Upper lobe of right lung (tissue), 1 donor: ENCODE measurements at regions not wholly inside any gene's neighbourhood (a gene's known extent, or its start where the extent isn't known, plus 50 kb on each side); places are given as distances from the start of the nearest gene placed in this dataset.
"Not testable (repeated sequence)": the region's sequence is repeated elsewhere in the genome, so short reads cannot be mapped to it uniquely, and the experiment has no call there.

Experiments used
- ATAC-seq: fragments of 200-7000 bp; cut with Tn5 transposase; one replicate; pipeline ENCODE4 v1.9.1; 2020; ENCODE audit warnings: mild to moderate bottlenecking, moderate library complexity
- DNase-seq: peaks from one replicate; pipeline ENCODE4 v3.0.0-alpha.2; 2020
- H3K27ac ChIP-seq: fragments of 200-600 bp; one replicate; pipeline ENCODE4 v1.8.0; 2022
- H3K27me3 ChIP-seq: fragments of 200-600 bp; one replicate; pipeline ENCODE4 v1.8.0; 2022; ENCODE audit warnings: mild to moderate bottlenecking
- H3K36me3 ChIP-seq: fragments of 200-600 bp; one replicate; pipeline ENCODE4 v1.8.0; 2022
- H3K4me1 ChIP-seq: fragments of 200-600 bp; one replicate; pipeline ENCODE4 v1.8.0; 2022
- H3K4me3 ChIP-seq: fragments of 200-600 bp; one replicate; pipeline ENCODE4 v1.8.0; 2022; ENCODE audit warnings: mild to moderate bottlenecking
- H3K9me3 ChIP-seq: fragments of 200-600 bp; one replicate; pipeline ENCODE4 v1.8.0; 2022
- CTCF ChIP-seq: fragments of 200-600 bp; IDR thresholded peaks from one replicate; pipeline ENCODE4 v1.8.0; 2022; ENCODE audit warnings: antibody characterized with exemption
- intact Hi-C: fragments of 100-400 bp; cut with DNase I; formaldehyde crosslinking; loops from one replicate; pipeline ENCODE4 v1.11.0; 2022
- donor health status: DM: no; HTN: yes; CAD: no; lungs with severe emphysema.

DNA sequence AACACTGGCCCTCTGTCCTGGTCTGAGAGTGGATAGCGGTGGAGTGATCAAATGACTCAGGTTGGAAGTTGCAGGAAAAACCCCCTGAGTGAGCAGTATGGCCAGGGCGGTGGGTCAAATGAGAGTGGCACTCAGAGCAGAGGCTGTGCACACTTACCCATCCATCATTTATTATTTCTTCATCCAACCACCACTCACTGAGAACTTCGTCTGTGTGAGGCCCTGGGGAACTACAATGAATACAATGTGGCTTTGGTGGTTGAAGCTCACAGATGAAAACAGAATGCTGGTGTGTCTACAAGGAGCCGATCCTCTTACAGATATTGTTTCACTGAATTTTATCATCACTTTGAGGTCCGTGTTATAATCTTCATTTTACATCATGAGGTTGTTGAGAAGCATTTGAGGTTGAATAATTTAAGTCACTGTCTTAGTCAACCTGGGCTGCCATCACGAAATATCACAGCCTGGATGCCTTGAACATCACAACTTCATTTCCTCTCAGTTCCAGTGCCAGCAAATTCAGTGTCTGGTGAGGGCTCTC, 73.4 kb upstream of the ID2 start:
- ATAC-seq, result no peak
- intact Hi-C loops, result no loop called here
- peak; percentile 27 for DNase-seq
- Histone ChIP-seq H3K4me3 (no peak overlapping the region), H3K27ac (no peak overlapping the region), H3K27me3 (no peaks in the 10 kb centered on the region), H3K9me3 (no peaks in the 10 kb centered on the region), H3K4me1 (no peaks in the 10 kb centered on the region), H3K36me3 (no peaks in the 10 kb centered on the region)
- no peak for TF ChIP-seq CTCF

DNA sequence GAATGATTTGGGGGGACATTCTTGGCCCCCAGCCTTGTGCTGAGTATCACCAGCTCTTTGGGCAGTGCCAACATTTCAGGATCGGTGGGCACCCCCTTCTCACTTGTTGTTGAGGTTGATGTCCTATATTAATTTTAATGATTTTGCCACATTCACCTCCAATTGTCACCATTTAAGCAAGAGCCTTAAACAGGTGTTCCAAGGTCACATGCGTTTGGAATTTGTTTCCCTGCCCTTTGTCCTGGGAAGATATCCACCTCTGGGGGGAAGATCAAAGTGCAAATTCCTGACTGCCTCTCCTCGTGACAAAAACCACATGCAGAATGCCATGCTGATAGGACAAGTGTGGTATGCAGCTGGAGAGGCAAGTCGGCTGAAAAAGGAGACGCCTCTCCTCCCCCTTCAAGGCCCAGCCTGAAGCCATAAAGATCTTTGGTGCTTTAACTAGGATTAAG, 72.5 kb upstream of the ID2 start:
- peak; percentile 13 for DNase-seq
- Histone ChIP-seq H3K4me3 (no peak overlapping the region), H3K36me3 (no peaks in the 10 kb centered on the region), H3K27ac (no peak overlapping the region), H3K9me3 (no peaks in the 10 kb centered on the region), H3K4me1 (no peaks in the 10 kb centered on the region), H3K27me3 (no peaks in the 10 kb centered on the region)
- intact Hi-C loops, result no loop called here
- ATAC-seq, result peak; percentile 40
- TF ChIP-seq CTCF, result no peak

DNA sequence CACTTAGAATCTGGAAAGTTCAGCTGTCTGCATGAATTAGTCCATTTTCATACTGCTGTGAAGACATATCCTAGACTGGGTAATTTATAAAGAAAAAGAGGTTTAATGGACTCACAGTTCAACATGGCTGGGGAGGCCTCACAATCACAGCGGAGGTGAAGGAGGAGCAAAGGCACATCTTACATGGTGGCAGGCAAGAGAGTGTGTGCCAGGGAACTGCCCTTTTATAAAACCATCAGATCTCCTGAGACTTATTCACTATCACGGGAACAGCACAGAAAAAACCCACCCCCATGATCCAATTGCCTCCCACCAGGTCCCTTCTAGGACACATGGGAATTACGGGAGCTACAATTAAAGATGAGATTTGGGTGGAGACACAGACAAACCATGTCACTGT, 71.1 kb upstream of the ID2 start:
- DNase-seq, H3K27me3 ChIP-seq, H3K36me3 ChIP-seq, H3K27ac ChIP-seq, intact Hi-C loops, H3K4me1 ChIP-seq, H3K4me3 ChIP-seq, H3K9me3 ChIP-seq, ATAC-seq: not testable (repeated sequence)

- no peaks in the 10 kb centered on the region for H3K9me3 ChIP-seq
- no peak overlapping the region for H3K4me3 ChIP-seq
- intact Hi-C loops, result no loop called here
- no peaks in the 10 kb centered on the region for H3K4me1 ChIP-seq
- TF ChIP-seq CTCF, result no peak
- H3K36me3 ChIP-seq, result no peaks in the 10 kb centered on the region
- no peaks in the 10 kb centered on the region for H3K27me3 ChIP-seq
- H3K27ac ChIP-seq, result no peak overlapping the region
- ATAC-seq (no peak), DNase-seq (peak; percentile 17)
Observed at GRCh38 chr2:8611246-8611645, 70.6 kb upstream of the ID2 start.

GRCh38 chr2:8611700-8612099, 70.2 kb upstream of the ID2 start:
- intact Hi-C loops, result no loop called here
- no peaks in the 10 kb centered on the region for H3K4me1 ChIP-seq
- no peak for TF ChIP-seq CTCF
- no peak for ATAC-seq
- H3K4me3 ChIP-seq, result no peak overlapping the region
- H3K9me3 ChIP-seq, result no peaks in the 10 kb centered on the region
- H3K27me3 ChIP-seq, result no peaks in the 10 kb centered on the region
- no peak for DNase-seq
- H3K27ac ChIP-seq, result no peak overlapping the region
- H3K36me3 ChIP-seq, result no peaks in the 10 kb centered on the region

DNA sequence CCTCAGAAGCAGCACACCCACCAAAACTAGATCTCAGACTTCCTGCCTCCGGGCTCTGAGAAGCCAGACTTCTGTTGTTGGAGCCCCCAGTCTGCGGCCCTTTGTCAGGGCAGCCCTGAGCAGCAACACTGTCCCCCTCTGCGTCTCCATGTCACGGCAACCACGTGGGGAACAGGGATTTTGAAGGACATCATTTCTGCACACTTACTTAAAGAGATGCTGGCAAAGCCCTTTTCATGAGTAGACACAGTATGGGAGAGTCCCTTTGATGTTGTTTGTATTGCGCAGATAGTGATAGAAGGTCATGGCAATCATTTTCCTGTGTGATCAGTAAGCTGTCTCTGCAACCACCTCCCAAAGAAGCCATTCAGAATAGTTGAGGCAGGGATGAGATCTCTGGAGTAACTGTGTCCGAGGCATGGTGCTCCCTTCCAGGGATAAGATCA, 69.1 kb upstream of the ID2 start:
- Histone ChIP-seq H3K27me3 (no peaks in the 10 kb centered on the region), H3K4me1 (no peaks in the 10 kb centered on the region), H3K4me3 (no peak overlapping the region), H3K27ac (no peak overlapping the region), H3K9me3 (no peaks in the 10 kb centered on the region), H3K36me3 (no peaks in the 10 kb centered on the region)
- ATAC-seq, result no peak
- no peak for TF ChIP-seq CTCF
- peak; percentile 42 for DNase-seq
- intact Hi-C loops, result no loop called here

DNA sequence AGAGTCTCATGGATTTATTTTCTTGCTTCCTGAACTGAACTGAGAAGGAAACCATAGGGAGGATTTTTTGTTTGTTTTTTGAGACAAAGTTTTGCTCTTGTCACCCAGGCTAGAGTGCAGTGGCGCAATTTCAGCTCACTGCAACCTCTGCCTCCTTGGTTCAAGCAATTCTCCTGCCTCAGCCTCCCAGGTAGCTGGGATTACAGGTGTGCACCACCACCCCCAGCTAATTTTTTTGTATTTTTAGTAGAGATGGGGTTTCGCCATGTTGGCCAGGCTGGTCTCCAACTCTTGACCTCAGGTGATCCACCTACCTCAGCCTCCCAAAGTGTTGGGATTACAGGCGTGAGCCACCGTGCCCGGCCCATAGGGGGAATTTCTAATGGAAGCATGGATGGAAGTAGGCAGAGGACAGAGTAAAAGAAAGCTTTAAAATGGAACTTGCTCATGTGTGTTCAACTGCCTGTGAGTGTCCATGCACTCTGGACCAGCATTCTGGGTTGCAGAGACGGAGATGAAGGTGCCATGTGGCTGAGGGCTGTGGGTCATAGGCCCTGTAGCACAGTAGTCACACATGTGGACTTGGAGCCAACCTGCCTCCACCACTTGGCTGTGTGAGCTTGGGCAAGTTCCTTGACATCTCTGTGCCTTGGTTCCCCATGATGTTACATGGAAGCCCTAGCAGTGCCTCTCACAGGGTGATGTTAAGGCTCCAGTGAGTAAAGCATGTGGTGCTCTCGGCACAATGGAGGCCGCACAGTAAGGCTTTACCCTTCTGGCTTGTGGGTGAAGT, 68.5 kb upstream of the ID2 start:
- H3K9me3 ChIP-seq, ATAC-seq, intact Hi-C loops, H3K27me3 ChIP-seq, H3K36me3 ChIP-seq, H3K4me1 ChIP-seq, H3K27ac ChIP-seq, H3K4me3 ChIP-seq: not testable (repeated sequence)
- peak; percentile 31 for DNase-seq
